HUES48 (cell line): ENCODE measurements at regions not wholly inside any gene's neighbourhood (a gene's known extent, or its start where the extent isn't known, plus 50 kb on each side); places are given as distances from the start of the nearest gene placed in this dataset.

ENCODE experiments used
- H3K27ac ChIP-seq: one replicate; pipeline ENCODE4 v1.7.0; 2013; ENCODE audit warnings: low read depth, low read length, inconsistent platforms
- H3K27me3 ChIP-seq: 2 replicates; pipeline ENCODE4 v1.6.1; 2013; ENCODE audit warnings: mild to moderate bottlenecking, low read length; ENCODE audit not compliant: control insufficient read depth, insufficient read depth
- H3K36me3 ChIP-seq: 2 replicates; pipeline ENCODE4 v1.6.1; 2013; ENCODE audit warnings: low read length; ENCODE audit not compliant: control insufficient read depth, insufficient read depth
- H3K4me1 ChIP-seq: 2 replicates; pipeline ENCODE4 v1.6.1; 2013; ENCODE audit warnings: mild to moderate bottlenecking, low read length; ENCODE audit not compliant: control insufficient read depth, insufficient read depth
- H3K4me3 ChIP-seq: 2 replicates; pipeline ENCODE4 v1.5.1; 2013; ENCODE audit warnings: mild to moderate bottlenecking, low read depth, low read length
- H3K9ac ChIP-seq: 2 replicates; pipeline ENCODE4 v1.6.1; 2013; ENCODE audit warnings: mild to moderate bottlenecking, low read depth, low read length, moderate library complexity
- H3K9me3 ChIP-seq: 2 replicates; pipeline ENCODE4 v1.6.1; 2013; ENCODE audit warnings: low read length; ENCODE audit not compliant: control insufficient read depth, insufficient read depth

DNA sequence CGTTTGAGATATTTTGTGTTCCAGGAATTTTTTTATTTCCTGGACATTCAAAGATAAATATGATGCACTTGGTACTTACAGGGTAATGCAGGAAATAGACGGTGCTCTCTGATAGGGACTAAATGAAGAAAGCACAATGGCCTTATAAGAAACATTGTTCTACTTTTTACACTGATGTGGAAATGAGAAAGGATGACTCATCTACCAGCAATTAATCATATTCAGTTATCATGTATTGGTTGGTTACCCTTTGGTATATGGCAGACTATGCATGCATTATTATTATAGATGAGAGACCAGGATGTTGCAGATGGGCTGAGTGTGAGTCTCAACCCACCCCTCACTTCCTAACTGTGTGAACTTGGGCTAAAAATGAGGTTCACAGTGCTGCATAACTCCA lies 222.2 kb downstream of the FLRT2 start:
- Histone ChIP-seq H3K9ac (no peak overlapping the region), H3K27me3 (no peaks in the 10 kb centered on the region), H3K9me3 (no peaks in the 10 kb centered on the region; the same call in 1 of the 2 replicates), H3K4me1 (no peaks in the 10 kb centered on the region), H3K4me3 (no peak overlapping the region), H3K36me3 (no peaks in the 10 kb centered on the region), H3K27ac (no peak overlapping the region)

GRCh38 chr14:85744573-85744972 lies 214.6 kb downstream of the FLRT2 start:
- H3K9ac ChIP-seq, result no peak overlapping the region
- no peak overlapping the region for H3K27ac ChIP-seq
- no peaks in the 10 kb centered on the region for H3K27me3 ChIP-seq
- H3K4me1 ChIP-seq, result no peaks in the 10 kb centered on the region
- no peak overlapping the region for H3K4me3 ChIP-seq
- no peaks in the 10 kb centered on the region for H3K36me3 ChIP-seq
- no peaks in the 10 kb centered on the region for H3K9me3 ChIP-seq

- Histone ChIP-seq H3K9me3 (no peaks in the 10 kb centered on the region), H3K4me3 (no peak overlapping the region), H3K27ac (no peak overlapping the region), H3K9ac (no peak overlapping the region), H3K27me3 (no peaks in the 10 kb centered on the region), H3K36me3 (no peaks in the 10 kb centered on the region), H3K4me1 (no peaks in the 10 kb centered on the region)
These were observed 202.1 kb downstream of the FLRT2 start for GRCh38 chr14:85732031-85732430.

DNA sequence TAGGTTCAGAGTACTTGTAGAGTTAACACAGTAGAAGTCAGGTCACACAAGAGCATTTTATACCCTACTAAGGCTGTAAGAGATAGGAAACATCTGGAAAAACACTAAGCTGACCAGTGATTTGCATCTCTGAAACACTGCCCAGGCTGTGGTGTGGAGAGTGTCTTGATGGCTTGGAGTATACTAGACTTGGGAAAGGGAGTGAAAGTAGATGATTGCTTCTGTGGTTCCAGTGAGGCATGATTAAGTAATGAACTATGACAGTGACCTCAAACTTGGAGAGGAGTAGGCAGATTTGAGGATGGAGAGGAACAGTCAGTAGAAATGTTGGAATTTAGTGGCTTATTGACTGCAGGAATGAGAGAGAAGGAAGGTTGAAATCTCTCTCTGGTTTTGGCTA lies 201.2 kb downstream of the FLRT2 start:
- Histone ChIP-seq H3K4me1 (no peaks in the 10 kb centered on the region), H3K4me3 (no peak overlapping the region), H3K27me3 (no peaks in the 10 kb centered on the region), H3K9ac (no peak overlapping the region), H3K9me3 (no peaks in the 10 kb centered on the region), H3K36me3 (no peaks in the 10 kb centered on the region), H3K27ac (no peak overlapping the region)

DNA sequence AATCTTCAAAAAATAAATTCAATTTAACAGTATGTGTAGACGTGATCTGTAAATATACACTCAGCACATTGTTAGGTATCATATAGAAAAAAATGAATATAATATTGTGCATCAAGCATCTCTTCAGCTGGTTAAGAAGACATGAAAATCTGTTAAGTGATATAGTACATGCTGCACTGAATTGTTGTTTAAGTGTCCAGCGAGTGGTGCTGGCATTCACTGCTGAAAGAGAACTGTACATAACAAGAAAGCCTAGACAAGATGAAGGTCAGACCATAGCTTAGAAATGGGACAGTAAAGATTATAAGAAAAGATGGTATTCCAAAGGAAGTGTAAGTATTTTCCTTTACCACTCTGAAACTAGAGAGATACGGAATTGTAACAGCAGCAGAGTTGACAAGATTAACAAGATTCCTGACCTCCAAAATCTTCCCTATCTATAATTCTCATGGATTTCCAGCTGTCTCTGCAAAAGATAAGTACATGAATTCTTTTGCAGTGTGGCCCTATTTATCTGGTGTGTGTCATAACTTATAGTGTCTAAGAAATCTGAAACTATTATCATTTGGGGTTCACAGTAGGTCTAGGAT lies 198.6 kb downstream of the FLRT2 start:
- Histone ChIP-seq H3K4me3 (no peak overlapping the region), H3K36me3 (no peaks in the 10 kb centered on the region), H3K27ac (no peak overlapping the region), H3K9me3 (no peaks in the 10 kb centered on the region), H3K27me3 (no peaks in the 10 kb centered on the region), H3K4me1 (no peaks in the 10 kb centered on the region), H3K9ac (no peak overlapping the region)

DNA sequence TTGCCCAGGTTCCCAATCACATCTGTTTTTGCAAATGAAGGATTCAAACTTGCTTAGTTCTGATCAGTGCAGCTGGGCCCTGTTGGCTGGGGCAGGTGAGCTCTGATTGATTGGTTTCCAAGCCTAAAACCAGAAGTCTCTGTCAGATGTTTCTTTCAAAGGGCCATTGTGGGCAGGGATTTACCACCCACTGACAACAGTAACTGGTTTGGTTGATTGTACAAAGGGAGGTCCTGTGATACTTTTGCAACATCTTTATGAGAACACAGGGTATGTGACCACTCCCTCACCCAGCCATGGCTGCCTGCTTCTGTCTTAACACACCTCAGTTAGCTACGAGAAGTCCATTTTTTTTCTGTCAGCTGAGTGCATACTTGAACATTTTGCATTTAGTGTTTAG lies 184.1 kb downstream of the FLRT2 start:
- Histone ChIP-seq H3K36me3 (no peaks in the 10 kb centered on the region), H3K4me1 (no peaks in the 10 kb centered on the region), H3K9ac (no peak overlapping the region), H3K4me3 (no peak overlapping the region), H3K9me3 (no peaks in the 10 kb centered on the region), H3K27ac (no peak overlapping the region), H3K27me3 (no peaks in the 10 kb centered on the region)

GRCh38 chr14:85711620-85712019 lies 181.7 kb downstream of the FLRT2 start:
- H3K27me3 ChIP-seq, result no peaks in the 10 kb centered on the region
- H3K36me3 ChIP-seq, result no peaks in the 10 kb centered on the region
- H3K27ac ChIP-seq, result no peak overlapping the region
- no peak overlapping the region for H3K9ac ChIP-seq
- H3K9me3 ChIP-seq, result no peaks in the 10 kb centered on the region
- no peaks in the 10 kb centered on the region for H3K4me1 ChIP-seq
- no peak overlapping the region for H3K4me3 ChIP-seq
